Right lung (tissue), 2 donors: ENCODE measurements at regions not wholly inside any gene's neighbourhood (a gene's known extent, or its start where the extent isn't known, plus 50 kb on each side); places are given as distances from the start of the nearest gene placed in this dataset.
"Not testable (repeated sequence)": the region's sequence is repeated elsewhere in the genome, so short reads cannot be mapped to it uniquely, and the experiment has no call there.

Experiments
- DNase-seq, 2 donors: peaks; one replicate each; pipeline ENCODE4 v3.0.0-alpha.2; 2013

- no peak for DNase-seq
Observed at GRCh38 chr4:138892483-138893407, 122.8 kb upstream of the NOCT start.

- no peak for DNase-seq
Observed at GRCh38 chr4:138891631-138892031, 124.0 kb upstream of the NOCT start.

- DNase-seq: no peak
Observed at GRCh38 chr4:138890891-138891570, 124.5 kb upstream of the NOCT start.

GRCh38 chr4:138889216-138889615 lies 126.4 kb upstream of the NOCT start:
- DNase-seq: no peak

- DNase-seq: no peak
Observed at GRCh38 chr4:138887741-138888140, 127.8 kb upstream of the NOCT start.

GRCh38 chr4:138887341-138887740 lies 128.2 kb upstream of the NOCT start:
- no peak for DNase-seq

- no peak for DNase-seq
Observed at GRCh38 chr4:138879757-138880156, 135.8 kb upstream of the NOCT start.

GRCh38 chr4:138875891-138876608 lies 139.5 kb upstream of the NOCT start:
- DNase-seq: no peak

GRCh38 chr4:138871555-138871875 lies 144.1 kb upstream of the NOCT start:
- DNase-seq: no peak

GRCh38 chr4:138870737-138871554 lies 144.6 kb upstream of the NOCT start:
- peak; percentile 68 to 80 for DNase-seq

GRCh38 chr4:138869631-138870030 lies 145.9 kb upstream of the NOCT start:
- DNase-seq: no peak

GRCh38 chr4:138869165-138869564 lies 146.4 kb upstream of the NOCT start:
- DNase-seq: no peak

- DNase-seq: no peak
Observed at GRCh38 chr4:138868562-138868961, 147.0 kb upstream of the NOCT start.

GRCh38 chr4:138867404-138867803 lies 148.2 kb upstream of the NOCT start:
- no peak for DNase-seq

- no peak for DNase-seq
Observed at GRCh38 chr4:138866314-138866713, 149.3 kb upstream of the NOCT start.

GRCh38 chr4:138865765-138866164 lies 149.8 kb upstream of the NOCT start:
- DNase-seq: no peak

- no peak for DNase-seq
Observed at GRCh38 chr4:138864961-138865720, 150.4 kb upstream of the NOCT start.

GRCh38 chr4:138863160-138863559 lies 152.4 kb upstream of the NOCT start:
- DNase-seq: no peak

GRCh38 chr4:138861135-138861534 lies 154.4 kb upstream of the NOCT start:
- no peak for DNase-seq

GRCh38 chr4:138860357-138860756 lies 155.2 kb upstream of the NOCT start:
- not testable (repeated sequence) for DNase-seq

- no peak for DNase-seq
Observed at GRCh38 chr4:138859254-138859653, 156.3 kb upstream of the NOCT start.
